AG04449 (cell line): ENCODE measurements at regions not wholly inside any gene's neighbourhood (a gene's known extent, or its start where the extent isn't known, plus 50 kb on each side); places are given as distances from the start of the nearest gene placed in this dataset.
A peak's percentile ranks its signal among the peaks of the same experiment; 100 is the strongest.

Experiments used
- CTCF ChIA-PET: fragments of 350-600 bp; formaldehyde crosslinking; extraction: SDS; loops from one replicate; lab custom pipeline; 2021; ENCODE audit warnings: antibody characterized with exemption; lab: Yijun Ruan, JAX
- POLR2A ChIA-PET: fragments of 400-600, 350-600 bp; formaldehyde crosslinking; extraction: SDS; loops from one replicate; lab custom pipeline; 2020; ENCODE audit warnings: antibody characterized with exemption, inconsistent platforms; lab: Yijun Ruan, JAX
- DNase-seq: peaks from one replicate; pipeline ENCODE4 v3.0.0-alpha.2; 2010; ENCODE audit warnings: low read depth, low spot score
- H3K4me3 ChIP-seq: 2 replicates; pipeline ENCODE4 v1.5.1; 2011; ENCODE audit warnings: low read depth, mild to moderate bottlenecking, control low read depth, low read length
- CTCF ChIP-seq: IDR thresholded peaks from one replicate; pipeline ENCODE4 v1.5.1; 2011; ENCODE audit warnings: mild to moderate bottlenecking, moderate library complexity, low read length, control low read depth, inconsistent platforms; ENCODE audit not compliant: insufficient read depth; ENCODE audit errors: missing control alignments

GRCh38 chr1:81710857-81711256 is 89.9 kb upstream of the ADGRL2 start:
- DNase-seq = no peak
- ChIA-PET POLR2A (no interaction called here), CTCF (no interaction called here)

GRCh38 chr1:81708250-81708649 is 92.5 kb upstream of the ADGRL2 start:
- ChIA-PET POLR2A (no interaction called here), CTCF (no interaction called here)
- no peak for TF ChIP-seq CTCF
- no peak for DNase-seq
- H3K4me3 ChIP-seq = no peak overlapping the region

More at GRCh38 chr1:81710857-81711256, 89.9 kb upstream of the ADGRL2 start:
- H3K4me3 ChIP-seq = no peak overlapping the region
- no peak for TF ChIP-seq CTCF

GRCh38 chr1:81706650-81707435 is 93.9 kb upstream of the ADGRL2 start:
- peak; percentile 19 for DNase-seq
- no peak overlapping the region for H3K4me3 ChIP-seq
- CTCF ChIA-PET = interaction anchor here (1.0 to 1.5 kb wide), 3 partner anchors 9 to 157 kb away, joined by 3 to 4 read pairs (median 3); no protein-coding TSS in a partner anchor
- TF ChIP-seq CTCF = no peak
- POLR2A ChIA-PET = interaction anchor here (1.2 kb wide), 1 partner anchor 11 kb away, joined by 3 read pairs; no protein-coding TSS in a partner anchor

GRCh38 chr1:81703756-81704463 is 96.8 kb upstream of the ADGRL2 start:
- H3K4me3 ChIP-seq = no peak overlapping the region
- ChIA-PET POLR2A (interaction anchor here (0.6 to 1.5 kb wide), 2 partner anchors 15 to 33 kb away, joined by 3 to 4 read pairs; no protein-coding TSS in a partner anchor), CTCF (no interaction called here)
- TF ChIP-seq CTCF = no peak
- no peak for DNase-seq

GRCh38 chr1:81703391-81703755 is 97.4 kb upstream of the ADGRL2 start:
- no peak for TF ChIP-seq CTCF
- no peak overlapping the region for H3K4me3 ChIP-seq
- CTCF ChIA-PET = no interaction called here
- POLR2A ChIA-PET = interaction anchor here (0.6 to 1.5 kb wide), 2 partner anchors 15 to 33 kb away, joined by 3 to 4 read pairs; no protein-coding TSS in a partner anchor
- peak; percentile 41 for DNase-seq

GRCh38 chr1:81702903-81703302 is 97.8 kb upstream of the ADGRL2 start:
- ChIA-PET POLR2A (interaction anchor here (1.5 kb wide), 1 partner anchor 32 kb away, joined by 4 read pairs; no protein-coding TSS in a partner anchor), CTCF (no interaction called here)
- peak; percentile 78 for DNase-seq
- TF ChIP-seq CTCF = no peak
- H3K4me3 ChIP-seq = no peak overlapping the region
